Ovary (tissue), 7 donors: ENCODE measurements at regions not wholly inside any gene's neighbourhood (a gene's known extent, or its start where the extent isn't known, plus 50 kb on each side); places are given as distances from the start of the nearest gene placed in this dataset.
"Not testable (repeated sequence)": the region's sequence is repeated elsewhere in the genome, so short reads cannot be mapped to it uniquely, and the experiment has no call there.

ENCODE experiments used
- DNase-seq, 5 donors: peaks; one replicate each; pipeline ENCODE4 v3.0.0-alpha.2; 2019 to 2020
- H3K27ac ChIP-seq, 2 donors: fragments of 200-600 bp; one replicate each; pipeline versions ENCODE4 v1.5.1 to v1.8.0; 2019 to 2022
- H3K27me3 ChIP-seq: fragments of 200-600 bp; one replicate; pipeline ENCODE4 v1.8.0; 2022
- H3K36me3 ChIP-seq: fragments of 200-600 bp; sonication (generic); one replicate; pipeline ENCODE4 v1.5.1; 2019
- H3K4me1 ChIP-seq: one replicate; pipeline ENCODE4 v1.8.1; 2013; ENCODE audit warnings: mild to moderate bottlenecking, moderate library complexity; ENCODE audit not compliant: insufficient read depth
- H3K4me3 ChIP-seq: fragments of 200-600 bp; sonication (generic); one replicate; pipeline ENCODE4 v1.5.1; 2017
- H3K9me3 ChIP-seq, 2 donors: fragments of 200-600 bp in 1 of 2; sonication (generic) in 1 of 2; one replicate each; pipeline versions ENCODE4 v1.5.1 to v1.8.1; 2013 to 2019; ENCODE audit warnings: mild to moderate bottlenecking in 1 of 2, moderate library complexity in 1 of 2
- CTCF ChIP-seq, 3 donors: fragments of 450-650 bp in 2 of 3; fragments of 200-600 bp in 1 of 3; IDR thresholded peaks; one replicate each; pipeline versions ENCODE4 v1.5.1 to v1.8.0; 2016 to 2022; ENCODE audit warnings: antibody characterized with exemption in 3 of 3, mild to moderate bottlenecking in 1 of 3
- EP300 ChIP-seq: sonication (generic); formaldehyde crosslinking; IDR thresholded peaks from one replicate; pipeline ENCODE4 v1.6.1; 2017; ENCODE audit warnings: antibody characterized with exemption
- POLR2A ChIP-seq: fragments of 450-650 bp; IDR thresholded peaks from one replicate; pipeline ENCODE4 v1.6.1; 2017; ENCODE audit warnings: antibody characterized with exemption, mild to moderate bottlenecking, moderate library complexity
- WGBS, 3 donors: extraction: QIAGEN DNeasy Blood & Tissue Kit in 1 of 3; methylation state at CpG; one replicate each; pipeline versions ENCODE4 v1.1.5 to v1.1.7; 2013 to 2017; 5-methylcytosine and 5-hydroxymethylcytosine counted together
- intact Hi-C, 4 donors: fragments of 100-400 bp; cut with DNase I; formaldehyde crosslinking; loops; one replicate each; pipeline versions ENCODE4 v1.11.0 to v1.15.1; 2022 to 2023
- donor health status: DM: no; HTN: no; CAD: no; lungs with moderate emphysema.
- donor health status: DM: no; HTN: no; CAD: no.
- donor health status: Bipolar disorder and iron deficiency.
- donor health status: DM: no; HTN: no; CAD: no.
- donor health status: DM: yes; HTN: yes; CAD: no.

- peaks cover 0 to 9% of the 10 kb centered on the region in 2 donors for H3K9me3 ChIP-seq
- TF ChIP-seq EP300, result no peak
- TF ChIP-seq CTCF (IDR thresholded peaks at IDR 0.05), result no peak
- TF ChIP-seq POLR2A, result no peak
- intact Hi-C loops, result no loop called here
- no peaks in the 10 kb centered on the region for H3K36me3 ChIP-seq
- no peaks in the 10 kb centered on the region for H3K4me1 ChIP-seq
- no peak overlapping the region for H3K27ac ChIP-seq
- no peak for DNase-seq
- H3K4me3 ChIP-seq, result no peak overlapping the region
- H3K27me3 ChIP-seq, result no peaks in the 10 kb centered on the region
- whole genome bisulfite sequencing, 3 donors, result 37 to 52% (median 46%) methylated on average over 2 of the region's 2 CpGs
Observed at GRCh38 chr1:166766942-166767341, 72.3 kb upstream of the POGK start.

- H3K9me3 ChIP-seq, H3K27ac ChIP-seq, H3K27me3 ChIP-seq, DNase-seq, H3K4me1 ChIP-seq, H3K4me3 ChIP-seq, H3K36me3 ChIP-seq, intact Hi-C loops: not testable (repeated sequence)
- 23 to 35% (median 33%) methylated on average over 4 of the region's 4 CpGs for WGBS, 3 donors
Observed at GRCh38 chr1:166784646-166785045, 54.6 kb upstream of the POGK start.

GRCh38 chr1:166785987-166786386, 53.3 kb upstream of the POGK start:
- H3K9me3 ChIP-seq, result no peaks in the 10 kb centered on the region
- TF ChIP-seq CTCF (IDR thresholded peaks at IDR 0.05) (no peak), EP300 (no peak), POLR2A (no peak)
- WGBS, 3 donors, result 89 to 93% (median 91%) methylated on average over 1 of the region's 1 CpG
- no peak for DNase-seq
- intact Hi-C loops, result no loop called here
- H3K27ac ChIP-seq, result no peak overlapping the region
- no peaks in the 10 kb centered on the region for H3K4me1 ChIP-seq
- no peak overlapping the region for H3K4me3 ChIP-seq
- no peaks in the 10 kb centered on the region for H3K36me3 ChIP-seq
- no peaks in the 10 kb centered on the region for H3K27me3 ChIP-seq

GRCh38 chr1:166789286-166789685, 50.0 kb upstream of the POGK start:
- Histone ChIP-seq H3K4me3 (no peak overlapping the region), H3K27me3 (no peaks in the 10 kb centered on the region), H3K36me3 (no peaks in the 10 kb centered on the region), H3K4me1 (no peaks in the 10 kb centered on the region), H3K27ac (no peak overlapping the region), H3K9me3 (no peaks in the 10 kb centered on the region)
- no peak for DNase-seq
- TF ChIP-seq POLR2A (no peak), EP300 (no peak)
- intact Hi-C loops, result no loop called here
- 69 to 83% (median 81%) methylated on average over 3 of the region's 3 CpGs for WGBS, 3 donors
